ENCODE measurements at regions not wholly inside any gene's neighbourhood (a gene's known extent, or its start where the extent isn't known, plus 50 kb on each side); places are given as distances from the start of the nearest gene placed in this dataset.

DNA sequence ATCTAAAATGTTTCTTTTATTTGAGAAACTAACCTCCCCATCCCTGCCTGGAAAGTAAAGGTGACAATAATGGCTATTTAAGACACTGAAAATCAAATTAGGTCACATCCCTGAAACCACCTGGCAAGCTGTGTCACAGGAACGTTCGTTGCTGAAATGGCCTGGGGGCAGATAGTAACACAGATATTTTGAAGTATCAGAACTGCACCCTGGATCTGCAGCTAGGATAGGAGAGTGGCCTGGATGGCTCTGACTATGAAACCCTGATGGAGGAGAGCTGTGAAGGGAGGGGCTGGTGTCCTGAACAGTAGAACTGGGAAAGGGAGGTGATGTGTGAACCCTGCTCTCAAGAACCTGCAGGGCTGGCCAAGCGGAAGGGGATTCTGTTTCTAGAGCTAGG, 648.3 kb upstream of the CFAP20DC start:
- Mint-ChIP-seq H3K27ac (no peak overlapping the region), H3K4me1 (ENCODE audit: low read depth in 2 of 2) (no peaks in the 10 kb centered on the region), H3K27me3 (no peaks in the 10 kb centered on the region), H3K4me3 (no peak overlapping the region), H3K9me3 (no peaks in the 10 kb centered on the region), H3K36me3 (ENCODE audit: insufficient read depth) (no peaks in the 10 kb centered on the region)
- DNase-seq, result no peak
- ATAC-seq (replicated peaks), result no peak

DNA sequence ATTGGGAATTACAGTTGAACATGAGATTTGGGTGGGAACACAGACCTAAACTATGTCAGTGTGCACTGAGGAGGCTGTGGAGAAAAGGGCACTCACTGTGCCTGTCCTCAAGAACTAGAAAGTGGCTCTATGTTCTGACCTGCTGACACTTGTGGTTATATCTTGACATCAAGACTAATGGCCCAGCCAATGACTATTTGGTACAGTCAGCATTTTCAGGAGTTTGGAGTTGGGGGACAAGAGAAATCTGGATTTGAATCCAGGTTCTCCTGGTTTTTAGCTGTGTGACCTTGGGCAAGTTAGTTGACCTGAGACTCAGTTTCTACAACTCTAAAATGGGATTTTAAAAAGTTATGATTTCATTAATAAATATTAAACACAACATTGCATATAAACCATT, 647.0 kb upstream of the CFAP20DC start:
- Mint-ChIP-seq H3K9me3 (no peaks in the 10 kb centered on the region), H3K36me3 (ENCODE audit: insufficient read depth) (no peaks in the 10 kb centered on the region)

DNA sequence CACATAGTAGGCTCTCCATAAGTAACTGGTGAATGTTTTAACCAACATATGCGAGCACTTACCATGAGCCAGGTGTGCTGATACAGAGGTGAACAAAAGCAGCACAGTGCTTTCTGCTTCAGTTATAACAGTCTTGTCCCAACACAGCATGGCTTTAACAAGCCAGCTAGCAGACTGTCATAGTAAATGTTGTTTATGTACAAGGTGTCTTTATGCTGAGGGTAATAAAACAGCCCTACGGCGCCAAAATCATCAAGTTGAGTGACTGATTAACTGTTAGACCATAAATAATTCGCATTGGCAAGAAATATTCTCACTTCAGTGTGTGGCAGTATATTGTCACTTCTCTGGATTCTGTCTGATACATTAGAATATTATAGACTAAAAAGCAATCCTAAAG, 646.0 kb upstream of the CFAP20DC start:
- no peak for ATAC-seq (replicated peaks)
- no peaks in the 10 kb centered on the region for H3K27me3 Mint-ChIP-seq

More for the DNA sequence above, 647.0 kb upstream of the CFAP20DC start:
- H3K27ac Mint-ChIP-seq, result no peak overlapping the region
- H3K4me3 Mint-ChIP-seq, result no peak overlapping the region
- no peak for ATAC-seq (replicated peaks)
- peaks cover 0 to 2% of the 10 kb centered on the region in 2 donors for H3K4me1 Mint-ChIP-seq (ENCODE audit: low read depth in 2 of 2)
- DNase-seq, result no peak
- no peaks in the 10 kb centered on the region for H3K27me3 Mint-ChIP-seq

DNA sequence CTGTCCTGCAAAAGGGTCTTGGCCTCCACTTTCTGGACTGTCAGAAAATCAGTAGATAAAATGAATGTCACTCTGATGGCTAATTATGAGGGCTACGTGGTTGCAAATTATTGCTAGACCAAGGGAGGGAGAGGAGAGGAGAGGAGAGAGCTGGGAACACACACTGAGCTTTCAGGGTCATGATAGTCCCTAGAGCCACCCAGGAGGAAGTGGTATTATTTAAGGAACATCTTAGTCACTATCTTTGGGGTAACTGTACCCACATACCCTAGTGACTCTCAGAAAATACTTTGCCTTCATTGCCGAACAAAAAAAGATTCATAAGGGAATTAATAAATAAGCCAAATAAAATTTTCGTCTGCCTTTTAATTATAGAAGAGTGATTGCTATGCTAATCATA, 642.3 kb upstream of the CFAP20DC start:
- no peaks in the 10 kb centered on the region for H3K27me3 Mint-ChIP-seq
- H3K4me1 Mint-ChIP-seq (ENCODE audit: low read depth in 2 of 2), result peaks cover 0 to 4% of the 10 kb centered on the region in 2 donors
- no peak overlapping the region for H3K4me3 Mint-ChIP-seq
- no peaks in the 10 kb centered on the region for H3K9me3 Mint-ChIP-seq
- H3K27ac Mint-ChIP-seq, result no peak overlapping the region
- DNase-seq (no peak), ATAC-seq (replicated peaks) (no peak)
- H3K36me3 Mint-ChIP-seq (ENCODE audit: insufficient read depth), result no peaks in the 10 kb centered on the region

More for the DNA sequence above, 646.0 kb upstream of the CFAP20DC start:
- H3K27ac Mint-ChIP-seq, result no peak overlapping the region
- H3K4me3 Mint-ChIP-seq, result no peak overlapping the region
- H3K9me3 Mint-ChIP-seq, result no peaks in the 10 kb centered on the region
- no peak for DNase-seq
- H3K4me1 Mint-ChIP-seq (ENCODE audit: low read depth in 2 of 2), result peaks cover 0 to 3% of the 10 kb centered on the region in 2 donors
- no peaks in the 10 kb centered on the region for H3K36me3 Mint-ChIP-seq (ENCODE audit: insufficient read depth)

DNA sequence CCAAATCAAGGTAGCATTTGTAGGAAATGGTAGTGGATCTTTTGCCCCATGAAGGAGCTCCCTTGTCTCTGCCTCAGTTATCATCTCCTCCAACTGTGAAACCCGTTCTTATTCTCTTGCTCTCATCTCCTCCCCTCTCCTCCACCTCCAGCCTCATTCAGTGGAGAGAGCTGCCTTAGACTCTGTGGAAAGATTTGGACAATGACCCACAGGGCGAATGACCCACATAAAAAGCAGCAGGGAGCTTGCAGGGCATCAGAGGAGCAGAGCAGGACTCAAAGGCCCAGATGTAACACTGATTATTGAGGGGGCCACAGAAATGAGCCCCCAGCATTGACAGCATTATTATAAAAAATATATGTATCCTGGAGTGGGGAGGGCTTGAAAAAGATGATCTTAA, 641.1 kb upstream of the CFAP20DC start:
- Mint-ChIP-seq H3K27me3 (no peaks in the 10 kb centered on the region), H3K4me3 (no peak overlapping the region), H3K36me3 (ENCODE audit: insufficient read depth) (no peaks in the 10 kb centered on the region), H3K4me1 (ENCODE audit: low read depth in 2 of 2) (peaks cover 0 to 4% of the 10 kb centered on the region in 2 donors), H3K9me3 (no peaks in the 10 kb centered on the region), H3K27ac (peak overlapping the region in 1 of 2 donors; percentile 27)
- ATAC-seq (replicated peaks), result no peak
- DNase-seq, result no peak

DNA sequence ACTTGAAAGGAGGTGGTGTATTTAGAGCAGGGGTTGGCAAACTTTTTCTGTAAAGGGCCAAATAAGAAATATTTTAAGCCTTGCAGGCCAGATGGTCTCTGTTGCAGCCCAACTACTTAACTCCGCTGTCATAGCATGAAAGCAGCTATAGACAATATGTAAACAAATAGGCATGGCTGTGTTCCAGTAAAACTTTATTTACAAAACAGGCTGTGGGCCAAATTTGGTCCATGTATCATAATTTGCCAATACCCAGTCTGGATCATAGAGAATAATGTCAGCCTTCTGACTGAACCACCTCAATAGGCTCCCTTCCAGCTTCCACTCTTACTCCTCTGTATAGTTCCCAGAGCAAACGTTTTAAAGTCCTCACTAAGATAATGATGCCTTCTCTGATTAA, 638.8 kb upstream of the CFAP20DC start:
- DNase-seq (no peak), ATAC-seq (replicated peaks) (no peak)
- H3K36me3 Mint-ChIP-seq (ENCODE audit: insufficient read depth), result no peaks in the 10 kb centered on the region
- no peaks in the 10 kb centered on the region for H3K9me3 Mint-ChIP-seq
- H3K27ac Mint-ChIP-seq, result no peak overlapping the region
- peaks cover 0 to 4% of the 10 kb centered on the region in 2 donors for H3K4me1 Mint-ChIP-seq (ENCODE audit: low read depth in 2 of 2)
- no peaks in the 10 kb centered on the region for H3K27me3 Mint-ChIP-seq
- H3K4me3 Mint-ChIP-seq, result no peak overlapping the region

DNA sequence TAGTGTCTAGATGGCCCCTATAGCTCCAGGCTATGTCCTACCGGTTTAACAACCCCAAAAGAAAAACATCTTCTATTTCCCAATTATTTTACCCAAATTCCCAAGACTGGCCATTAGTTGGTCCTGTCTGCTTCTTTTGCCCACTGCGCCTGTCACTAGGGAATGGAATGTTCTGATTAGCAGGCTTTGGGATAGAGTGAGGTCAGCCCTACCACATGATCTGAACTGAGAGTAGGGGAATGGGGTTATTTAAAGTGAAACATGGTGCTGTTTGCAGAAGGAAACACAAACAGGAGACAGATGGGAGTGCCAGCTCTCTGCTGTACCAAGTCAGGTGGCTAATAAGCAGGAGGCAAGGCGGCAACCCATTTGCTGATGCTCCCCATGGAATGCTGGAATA, 635.6 kb upstream of the CFAP20DC start:
- Mint-ChIP-seq H3K9me3 (no peaks in the 10 kb centered on the region), H3K27me3 (peaks cover 0 to 4% of the 10 kb centered on the region in 2 donors), H3K4me3 (no peak overlapping the region), H3K36me3 (ENCODE audit: insufficient read depth) (no peaks in the 10 kb centered on the region), H3K4me1 (ENCODE audit: low read depth in 2 of 2) (no peaks in the 10 kb centered on the region), H3K27ac (no peak overlapping the region)
- DNase-seq (no peak), ATAC-seq (replicated peaks) (no peak)

DNA sequence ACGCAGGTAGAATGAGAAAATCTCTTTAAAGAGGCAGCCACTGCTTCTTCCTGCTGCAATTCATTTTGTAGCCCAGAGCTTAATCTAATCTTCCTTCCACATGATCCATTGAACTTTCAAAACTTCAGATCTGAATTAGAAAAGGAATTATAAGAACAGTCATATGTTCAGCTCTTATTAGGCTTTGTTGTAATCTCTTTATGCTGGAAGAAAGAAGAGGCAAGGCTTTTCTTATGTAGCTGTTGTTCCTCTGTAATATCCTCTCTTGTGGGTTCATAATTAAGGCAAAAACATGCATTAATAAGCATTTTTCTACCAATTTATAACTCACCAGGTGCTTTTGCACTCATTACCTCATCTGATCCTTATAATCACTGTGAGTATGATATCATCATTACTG, 634.9 kb upstream of the CFAP20DC start:
- peaks cover 0 to 10% of the 10 kb centered on the region in 2 donors for H3K27me3 Mint-ChIP-seq
- no peaks in the 10 kb centered on the region for H3K36me3 Mint-ChIP-seq (ENCODE audit: insufficient read depth)
- H3K9me3 Mint-ChIP-seq, result no peaks in the 10 kb centered on the region
- no peak for ATAC-seq (replicated peaks)
- H3K4me3 Mint-ChIP-seq, result no peak overlapping the region
- no peak for DNase-seq
- no peak overlapping the region for H3K27ac Mint-ChIP-seq
- H3K4me1 Mint-ChIP-seq (ENCODE audit: low read depth in 2 of 2), result no peaks in the 10 kb centered on the region

DNA sequence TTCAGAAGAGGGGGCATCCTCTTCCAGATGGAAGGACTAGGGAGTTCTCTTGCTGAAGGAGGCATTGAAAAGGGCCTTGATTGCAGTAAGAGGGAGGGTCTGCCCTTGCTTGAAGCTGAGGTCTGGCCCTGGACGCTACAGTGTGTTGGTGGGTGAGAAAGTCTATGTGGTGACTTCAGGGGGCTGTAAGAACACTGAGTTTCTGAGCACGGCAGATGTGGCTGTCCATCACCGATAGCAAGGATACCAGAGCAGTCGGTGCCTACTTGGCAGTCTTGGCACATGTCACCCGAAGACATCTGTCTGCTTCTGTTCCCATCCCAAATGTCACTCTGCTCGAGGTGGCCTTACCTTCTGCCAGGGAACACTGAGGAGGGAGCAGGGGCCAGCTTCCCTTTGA, 631.1 kb upstream of the CFAP20DC start:
- Mint-ChIP-seq H3K27me3 (peaks cover 0 to 10% of the 10 kb centered on the region in 2 donors), H3K36me3 (ENCODE audit: insufficient read depth) (no peaks in the 10 kb centered on the region), H3K9me3 (no peaks in the 10 kb centered on the region), H3K4me1 (ENCODE audit: low read depth in 2 of 2) (no peaks in the 10 kb centered on the region), H3K27ac (no peak overlapping the region), H3K4me3 (no peak overlapping the region)
- ATAC-seq (replicated peaks) (no peak), DNase-seq (no peak)

DNA sequence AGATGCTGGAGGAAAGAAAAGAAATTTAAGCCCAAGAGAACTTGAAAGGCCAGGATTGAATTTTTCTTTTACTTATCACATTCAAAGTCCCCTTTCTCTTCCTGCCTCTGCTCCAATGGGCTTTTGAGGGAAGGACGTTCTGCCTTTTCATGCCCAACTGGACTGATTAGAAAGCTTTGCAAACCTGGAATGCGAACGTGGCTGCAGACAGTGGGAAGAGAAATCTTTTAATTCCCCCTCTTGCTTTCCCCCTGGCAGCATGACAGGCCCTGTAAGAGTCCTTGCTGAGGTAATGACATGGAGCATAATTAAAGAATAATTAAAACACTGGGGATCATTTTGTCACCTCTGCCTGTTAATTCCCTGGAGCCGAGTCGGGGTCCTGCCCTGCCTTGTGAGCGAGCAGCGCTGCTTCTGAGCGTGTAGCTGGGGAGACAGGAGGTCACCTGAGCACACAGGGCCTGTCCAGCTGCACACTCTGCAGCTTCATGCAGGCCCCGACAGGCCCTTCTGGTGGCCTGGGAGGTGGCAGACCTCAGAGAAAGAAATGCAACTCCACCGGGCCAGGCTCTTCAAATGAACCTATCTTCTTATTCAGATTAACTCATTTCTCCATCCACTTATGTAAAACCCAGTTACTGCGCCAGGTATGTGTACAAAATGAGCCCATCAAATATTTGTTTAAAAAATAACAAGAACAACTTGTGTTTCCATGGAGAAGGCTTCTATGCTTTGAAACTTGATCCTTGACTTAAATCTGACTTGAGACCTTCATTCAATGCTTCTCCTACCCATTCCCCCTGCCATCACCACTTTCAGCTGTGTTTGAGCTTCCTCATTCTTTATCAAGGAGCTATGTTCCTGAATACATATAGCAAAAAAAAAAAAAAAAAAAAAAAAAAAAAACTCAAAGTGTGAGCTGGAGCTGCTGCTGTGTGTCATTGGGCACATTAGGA, 628.2 kb upstream of the CFAP20DC start:
- no peaks in the 10 kb centered on the region for H3K36me3 Mint-ChIP-seq (ENCODE audit: insufficient read depth)
- H3K27me3 Mint-ChIP-seq, result peaks cover 0 to 10% of the 10 kb centered on the region in 2 donors
- ATAC-seq (replicated peaks) (no peak), DNase-seq (no peak)
- no peaks in the 10 kb centered on the region for H3K9me3 Mint-ChIP-seq
- H3K27ac Mint-ChIP-seq, result no peak overlapping the region
- H3K4me3 Mint-ChIP-seq, result no peak overlapping the region
- no peaks in the 10 kb centered on the region for H3K4me1 Mint-ChIP-seq (ENCODE audit: low read depth in 2 of 2)

DNA sequence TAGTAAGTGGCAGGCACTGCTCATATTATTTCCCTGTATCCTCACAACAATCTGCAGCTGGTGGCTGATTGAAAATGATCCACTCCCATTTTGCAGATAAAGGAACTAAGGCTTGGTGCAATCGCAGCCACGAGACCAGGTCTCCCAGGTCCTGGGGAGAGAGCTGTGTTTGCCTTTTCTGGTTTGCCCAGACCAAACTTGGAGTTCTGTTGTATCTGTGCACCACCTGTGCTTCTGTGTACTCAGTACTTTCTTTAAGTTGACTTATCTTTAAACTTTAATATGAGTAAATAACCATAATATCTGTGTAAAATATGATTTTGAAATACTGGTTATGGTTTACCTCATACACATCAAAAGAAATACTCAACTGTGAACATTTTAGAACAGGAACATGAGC, 625.7 kb upstream of the CFAP20DC start:
- Mint-ChIP-seq H3K27me3 (peaks cover 0 to 6% of the 10 kb centered on the region in 2 donors), H3K4me3 (no peak overlapping the region), H3K27ac (no peak overlapping the region), H3K9me3 (no peaks in the 10 kb centered on the region), H3K4me1 (ENCODE audit: low read depth in 2 of 2) (no peaks in the 10 kb centered on the region), H3K36me3 (ENCODE audit: insufficient read depth) (no peaks in the 10 kb centered on the region)
- DNase-seq, result no peak
- ATAC-seq (replicated peaks), result no peak

DNA sequence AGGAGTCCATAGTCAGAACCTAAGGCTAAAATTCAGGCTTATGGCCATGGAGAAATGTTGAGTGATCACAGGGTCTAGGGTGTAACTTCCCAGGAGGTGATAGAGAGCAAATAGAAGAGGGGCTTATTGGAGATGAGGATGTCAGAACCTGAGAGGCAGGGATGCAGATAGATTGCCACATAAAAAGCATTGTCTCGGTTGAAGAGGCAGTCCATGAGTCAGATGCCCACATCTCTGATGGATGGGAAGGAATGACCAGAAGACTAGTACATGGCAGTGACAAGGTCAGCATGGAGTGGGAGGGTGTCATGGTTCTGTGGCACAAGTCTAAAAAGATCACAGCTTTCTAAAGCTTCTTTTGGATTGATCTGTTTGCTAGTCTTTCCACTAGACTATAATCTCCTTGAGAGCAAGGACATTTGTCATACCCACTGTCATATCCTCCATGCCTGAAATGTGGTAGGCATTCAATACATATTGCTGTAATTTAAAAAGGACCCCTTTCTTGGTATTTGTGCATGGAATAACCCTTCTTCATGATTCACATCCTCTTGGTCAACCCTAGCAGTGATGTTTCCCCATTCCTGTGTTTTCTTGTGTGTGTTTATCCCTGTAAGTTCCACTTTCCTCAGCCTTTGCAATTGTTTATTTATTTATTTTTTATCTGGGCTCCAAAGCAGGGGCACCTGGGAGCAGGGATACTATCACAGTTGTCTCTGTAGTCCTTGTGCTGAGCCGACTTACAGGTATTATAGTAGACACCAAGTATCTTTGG, 613.4 kb upstream of the CFAP20DC start:
- no peak overlapping the region for H3K4me3 Mint-ChIP-seq
- no peaks in the 10 kb centered on the region for H3K36me3 Mint-ChIP-seq (ENCODE audit: insufficient read depth)
- no peaks in the 10 kb centered on the region for H3K4me1 Mint-ChIP-seq (ENCODE audit: low read depth in 2 of 2)
- peaks cover 8% of the 10 kb centered on the region in 2 donors for H3K27me3 Mint-ChIP-seq
- H3K9me3 Mint-ChIP-seq, result no peaks in the 10 kb centered on the region
- DNase-seq (no peak), ATAC-seq (replicated peaks) (no peak)
- no peak overlapping the region for H3K27ac Mint-ChIP-seq

DNA sequence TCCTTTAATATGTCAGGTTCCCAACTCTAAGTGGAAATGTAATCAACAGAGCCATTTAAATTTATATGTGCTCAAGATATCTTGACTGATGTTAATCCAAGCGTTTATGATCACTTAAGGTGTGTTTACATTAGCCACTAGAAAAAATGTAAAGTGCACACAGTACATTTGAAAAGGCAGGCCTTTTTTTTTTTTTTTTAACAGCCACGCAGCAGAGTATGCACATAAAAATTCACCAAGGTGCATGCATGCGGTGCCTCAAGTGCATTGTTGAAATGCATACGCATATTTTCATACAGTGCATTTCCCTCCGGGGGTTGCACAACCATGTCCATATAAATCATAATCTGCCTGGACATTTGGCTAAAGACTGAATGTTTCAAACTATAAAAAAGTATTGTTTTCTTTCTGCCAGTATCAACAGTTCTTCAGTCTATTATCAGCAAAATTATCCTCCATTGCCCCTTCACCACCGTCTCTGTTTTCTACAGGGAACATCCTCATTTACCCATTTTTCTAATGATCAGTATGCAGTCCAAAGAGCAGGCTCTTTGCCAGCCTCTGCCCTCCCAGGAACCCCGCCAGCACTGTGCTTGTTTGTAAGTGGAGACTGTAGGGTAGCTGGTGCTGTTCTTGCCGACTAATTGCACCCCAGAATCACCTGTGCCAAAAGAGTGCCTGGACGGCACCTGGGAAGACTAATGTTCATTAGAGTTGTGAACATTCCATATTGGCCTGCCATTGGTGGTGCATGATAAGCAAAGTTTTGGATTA, 611.2 kb upstream of the CFAP20DC start:
- no peaks in the 10 kb centered on the region for H3K9me3 Mint-ChIP-seq
- no peak overlapping the region for H3K27ac Mint-ChIP-seq
- DNase-seq (no peak), ATAC-seq (replicated peaks) (no peak)
- no peak overlapping the region for H3K4me3 Mint-ChIP-seq
- H3K27me3 Mint-ChIP-seq, result peaks cover 8% of the 10 kb centered on the region in 2 donors
- H3K4me1 Mint-ChIP-seq (ENCODE audit: low read depth in 2 of 2), result no peaks in the 10 kb centered on the region
- no peaks in the 10 kb centered on the region for H3K36me3 Mint-ChIP-seq (ENCODE audit: insufficient read depth)

All from effector memory CD8-positive, alpha-beta T cell (primary cell).